ENCODE measurements at regions not wholly inside any gene's neighbourhood (a gene's known extent, or its start where the extent isn't known, plus 50 kb on each side); places are given as distances from the start of the nearest gene placed in this dataset.

DNA sequence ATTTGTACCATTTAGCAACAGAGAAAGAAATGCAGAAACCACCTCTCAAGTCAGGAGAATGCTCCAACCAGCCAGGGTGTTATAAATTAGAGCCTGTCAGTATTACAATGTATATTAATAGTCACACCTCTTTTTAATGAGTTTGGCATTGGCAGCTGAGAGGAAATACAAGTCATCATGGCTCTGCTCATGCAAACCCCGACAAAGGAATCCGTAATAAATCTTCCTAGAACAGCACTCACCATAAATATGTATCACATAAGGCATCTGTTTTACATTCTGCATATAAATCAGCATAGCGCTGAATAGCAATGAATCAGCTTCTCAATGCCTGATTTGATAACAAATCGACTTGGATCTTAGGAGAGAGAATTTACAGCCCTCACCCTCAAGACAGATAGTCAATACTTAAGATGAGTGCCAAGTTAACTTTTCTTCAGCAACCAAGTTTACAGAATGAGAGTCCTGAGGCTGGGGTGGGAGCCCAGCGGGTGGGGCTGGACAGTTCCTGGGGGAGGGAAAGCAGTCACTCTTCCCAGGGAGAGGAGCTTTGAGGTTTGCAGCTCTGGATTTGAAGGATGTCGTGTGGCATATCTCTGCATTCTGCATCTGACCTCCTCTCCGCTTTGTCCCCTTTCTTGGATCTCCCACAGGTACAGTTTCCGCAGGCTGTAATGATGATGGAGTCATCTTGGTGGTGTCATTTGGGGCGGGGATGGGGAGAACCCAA, 1034.4 kb upstream of the NR2F2 start:
- DNase-seq, result no peak

DNA sequence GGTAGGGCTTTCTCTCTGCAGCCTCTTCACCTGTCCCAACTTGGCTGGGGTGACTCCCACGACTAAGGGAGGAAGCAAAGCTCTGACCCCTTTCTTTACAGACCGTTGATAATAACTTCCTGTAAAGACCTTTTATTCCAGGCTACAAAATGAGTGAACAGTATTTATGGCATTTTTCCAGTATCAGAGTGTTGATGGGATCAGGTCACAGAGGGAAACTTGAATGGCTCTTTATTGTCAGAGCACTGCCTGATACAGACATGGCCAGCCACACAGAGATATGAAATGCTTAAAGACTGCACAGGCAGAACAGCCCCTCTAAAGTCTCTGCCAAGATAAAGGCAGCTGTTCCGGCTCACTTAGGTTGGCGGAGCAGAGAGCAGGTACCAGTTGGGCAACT, 1033.9 kb upstream of the NR2F2 start:
- no peak for DNase-seq

DNA sequence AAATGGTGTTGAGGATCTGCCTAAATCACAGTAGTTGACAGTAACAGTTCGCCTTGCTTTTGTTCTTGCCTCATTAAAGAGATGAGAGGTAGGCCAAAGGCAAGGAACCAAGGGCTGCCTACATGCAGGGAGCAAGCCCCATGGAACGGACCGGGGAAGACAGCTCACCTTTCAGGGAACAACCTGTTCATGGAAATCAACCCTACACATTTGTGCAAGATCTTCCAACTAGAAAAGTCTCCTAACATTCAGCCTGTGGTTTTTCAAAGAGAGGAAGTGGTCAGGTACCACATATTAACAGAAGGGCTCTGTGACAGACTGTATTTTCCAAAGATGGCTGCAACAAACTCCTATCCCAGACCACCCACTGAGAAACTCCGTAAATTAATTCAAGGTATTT, 1031.8 kb upstream of the NR2F2 start:
- no peak for DNase-seq

- DNase-seq, result no peak
Observed at GRCh38 chr15:95300958-95301357, 1029.5 kb upstream of the NR2F2 start.

GRCh38 chr15:95302206-95302605, 1028.3 kb upstream of the NR2F2 start:
- no peak for DNase-seq

DNA sequence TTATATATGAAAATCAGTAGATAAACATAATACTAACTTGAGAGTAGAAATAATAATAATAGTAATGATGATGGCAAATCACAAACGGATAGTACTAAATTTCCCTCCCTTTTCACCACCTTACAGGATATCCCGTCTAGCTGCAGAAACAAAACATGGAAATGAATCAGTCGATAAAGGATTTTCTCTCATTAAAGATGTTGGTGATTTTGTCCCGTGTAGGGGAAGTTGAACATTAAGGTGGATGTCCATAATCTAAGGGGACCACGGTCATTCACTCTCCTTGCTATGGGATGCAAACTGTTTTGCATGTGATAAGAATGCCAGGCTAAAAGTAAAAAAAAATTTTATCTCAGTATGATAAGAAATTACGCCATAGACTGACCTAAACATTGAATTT, 1027.7 kb upstream of the NR2F2 start:
- DNase-seq, result no peak

DNA sequence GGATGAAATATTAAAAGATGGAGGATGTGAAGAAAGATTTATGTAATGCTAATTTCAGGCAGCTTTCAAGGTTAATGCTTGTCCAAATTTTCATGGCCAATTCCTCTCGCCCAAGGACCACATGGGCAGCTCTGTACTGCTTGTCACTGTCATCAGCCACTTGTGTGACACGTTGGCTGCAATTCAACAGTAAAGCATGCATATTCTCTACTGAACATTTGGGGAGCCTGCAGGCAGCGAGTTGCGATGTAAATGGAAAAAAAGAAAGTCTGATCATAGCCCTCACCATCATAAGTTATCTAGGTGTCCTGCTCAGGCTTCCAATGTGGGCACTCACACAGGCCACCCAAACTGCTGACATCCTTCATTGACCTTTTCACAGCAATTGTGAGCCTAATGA, 1026.8 kb upstream of the NR2F2 start:
- DNase-seq, result no peak

DNA sequence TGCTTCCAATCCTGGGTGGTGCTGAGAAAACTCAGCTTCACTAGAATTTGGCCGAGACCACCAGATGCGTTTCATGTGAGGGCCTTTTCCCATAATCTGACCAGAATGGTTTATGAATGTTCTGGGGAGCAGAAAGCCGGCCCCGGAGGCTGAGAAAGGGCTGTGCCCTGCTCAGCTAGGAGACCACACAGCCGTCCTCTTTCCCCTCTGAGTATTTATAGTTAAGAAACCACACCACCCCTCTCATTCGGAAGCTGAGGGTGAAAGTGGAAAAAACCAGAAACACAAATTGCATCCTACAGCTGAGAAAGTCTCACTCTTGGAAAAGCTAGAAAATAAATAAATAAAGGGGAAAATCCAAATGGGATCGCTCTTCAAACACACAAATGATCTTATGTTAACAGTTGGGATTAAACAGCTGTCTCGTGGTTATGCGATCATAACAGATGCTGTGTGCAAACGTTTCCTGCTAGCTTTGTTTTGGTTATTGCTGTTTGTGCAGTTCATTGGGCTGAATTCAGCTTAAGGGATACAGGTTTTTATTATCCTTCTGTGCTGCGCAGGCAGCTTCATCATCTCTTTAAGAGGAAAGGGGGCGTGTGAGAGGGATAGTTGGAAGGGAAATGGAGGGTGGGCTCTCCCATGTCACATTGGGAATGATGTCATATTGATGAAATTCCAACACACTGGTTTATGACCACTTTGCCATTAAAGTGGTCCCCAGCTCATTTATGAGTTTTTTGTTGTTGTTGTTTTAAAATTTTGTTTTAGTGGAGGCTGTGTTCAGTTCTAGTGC, 1026.2 kb upstream of the NR2F2 start:
- no peak for DNase-seq

DNA sequence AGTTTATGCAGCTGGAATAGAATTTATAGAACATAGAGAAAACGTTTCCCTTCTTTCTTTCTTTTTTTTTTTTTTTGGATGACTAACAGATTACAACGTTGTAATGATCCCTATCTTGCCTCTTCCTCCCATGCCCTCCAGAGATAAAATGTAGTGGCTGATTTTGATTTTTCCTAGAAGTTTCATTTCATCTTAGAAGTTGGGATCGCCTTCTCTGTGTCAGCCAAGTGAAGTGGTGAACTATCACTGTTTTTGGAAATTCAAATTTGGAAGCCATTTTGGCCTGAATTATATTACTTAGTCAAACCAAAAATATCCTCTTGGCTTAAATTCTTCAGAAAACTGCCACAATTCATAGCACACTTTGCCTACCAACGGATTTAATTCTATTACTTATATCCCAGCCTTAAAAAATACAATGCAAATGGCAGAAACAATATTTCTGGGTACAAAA, 1025.5 kb upstream of the NR2F2 start:
- no peak for DNase-seq

DNA sequence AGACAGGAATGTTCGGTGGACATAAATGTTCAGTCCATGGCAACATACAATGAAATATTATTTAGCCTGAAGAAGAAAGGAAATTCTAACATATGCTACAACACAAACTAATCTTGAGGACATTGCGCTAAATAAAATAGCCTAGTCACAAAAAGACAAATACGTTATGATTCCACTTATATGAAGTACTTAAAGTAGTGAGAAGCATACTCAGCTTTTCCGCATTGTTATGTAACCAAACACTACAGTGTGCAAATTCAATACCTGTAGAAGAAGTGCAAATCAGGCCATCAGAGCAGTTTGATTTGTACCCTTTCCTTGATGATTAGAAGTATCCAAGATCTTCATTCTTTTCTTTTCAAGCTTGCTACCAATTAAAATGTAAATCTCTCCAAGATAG, 1023.4 kb upstream of the NR2F2 start:
- no peak for DNase-seq

- DNase-seq, result no peak
Observed at GRCh38 chr15:95319242-95319641, 1011.3 kb upstream of the NR2F2 start.

DNA sequence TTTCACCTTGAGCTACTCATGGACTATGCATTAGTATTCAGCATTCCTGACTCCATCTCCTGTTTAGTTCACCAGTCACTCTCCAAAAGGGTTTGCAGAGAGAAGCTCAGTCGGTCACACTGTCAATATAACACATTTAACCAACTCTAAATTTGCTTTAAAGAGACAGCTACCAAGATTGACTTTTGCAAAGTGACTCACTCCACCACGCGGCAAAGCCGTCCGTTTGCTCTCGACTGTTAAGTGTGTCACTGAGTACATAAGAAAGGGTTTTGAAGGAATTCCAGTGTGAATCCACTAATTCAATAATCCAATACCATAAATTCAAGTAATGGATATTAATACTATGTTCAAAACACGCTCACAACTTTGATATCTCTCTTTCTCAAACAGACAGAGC, 1006.7 kb upstream of the NR2F2 start:
- DNase-seq, result no peak

DNA sequence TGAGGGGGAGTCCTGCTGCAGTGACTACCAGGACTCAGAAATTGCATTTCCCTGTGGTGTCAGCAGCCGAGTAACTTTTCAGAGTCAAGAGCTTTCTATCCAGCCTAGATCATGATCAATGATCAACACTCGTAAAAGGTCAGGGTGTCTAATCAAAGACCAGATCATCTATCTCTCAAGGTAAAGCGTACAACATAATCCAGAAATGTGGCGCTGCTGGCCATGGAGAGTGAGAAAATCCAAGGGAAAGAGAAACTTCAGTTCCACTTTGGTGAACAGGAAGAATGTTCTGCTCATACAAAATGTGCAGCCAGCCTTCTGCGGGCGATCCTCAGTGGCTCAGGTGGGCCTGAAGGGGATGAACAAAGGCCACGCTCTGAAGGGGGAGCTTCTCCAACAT, 1005.8 kb upstream of the NR2F2 start:
- DNase-seq, result no peak

DNA sequence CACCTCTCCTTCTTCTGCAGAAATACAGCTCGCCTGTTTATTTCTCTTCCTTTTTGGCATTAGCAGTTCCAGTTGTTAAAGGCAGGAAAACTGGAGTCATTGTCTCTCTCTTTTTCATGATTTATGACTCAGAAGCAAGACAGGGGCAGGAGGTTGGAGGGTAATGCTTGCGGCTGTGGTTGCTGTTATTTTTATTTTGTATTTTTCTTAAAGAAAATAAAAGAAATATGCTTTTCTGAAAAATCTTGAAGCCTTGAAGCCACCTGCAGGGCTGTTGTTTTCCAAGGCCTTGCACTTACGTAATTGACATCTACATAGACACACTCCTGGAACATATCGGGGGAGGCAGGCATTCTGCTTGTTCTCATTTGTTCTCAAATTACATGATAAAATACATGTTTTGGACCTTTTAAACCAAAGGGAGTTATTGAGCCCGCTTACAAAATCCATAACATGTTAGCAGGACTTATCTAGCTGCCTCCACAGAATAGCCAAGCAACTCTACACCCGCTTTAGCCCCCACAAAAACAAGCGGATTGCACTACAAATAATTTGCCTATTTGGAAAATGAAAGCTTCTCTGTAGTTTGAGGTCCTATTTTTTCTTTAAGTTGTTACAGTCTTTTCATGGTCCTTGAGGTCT, 1004.6 kb upstream of the NR2F2 start:
- DNase-seq, result no peak

DNA sequence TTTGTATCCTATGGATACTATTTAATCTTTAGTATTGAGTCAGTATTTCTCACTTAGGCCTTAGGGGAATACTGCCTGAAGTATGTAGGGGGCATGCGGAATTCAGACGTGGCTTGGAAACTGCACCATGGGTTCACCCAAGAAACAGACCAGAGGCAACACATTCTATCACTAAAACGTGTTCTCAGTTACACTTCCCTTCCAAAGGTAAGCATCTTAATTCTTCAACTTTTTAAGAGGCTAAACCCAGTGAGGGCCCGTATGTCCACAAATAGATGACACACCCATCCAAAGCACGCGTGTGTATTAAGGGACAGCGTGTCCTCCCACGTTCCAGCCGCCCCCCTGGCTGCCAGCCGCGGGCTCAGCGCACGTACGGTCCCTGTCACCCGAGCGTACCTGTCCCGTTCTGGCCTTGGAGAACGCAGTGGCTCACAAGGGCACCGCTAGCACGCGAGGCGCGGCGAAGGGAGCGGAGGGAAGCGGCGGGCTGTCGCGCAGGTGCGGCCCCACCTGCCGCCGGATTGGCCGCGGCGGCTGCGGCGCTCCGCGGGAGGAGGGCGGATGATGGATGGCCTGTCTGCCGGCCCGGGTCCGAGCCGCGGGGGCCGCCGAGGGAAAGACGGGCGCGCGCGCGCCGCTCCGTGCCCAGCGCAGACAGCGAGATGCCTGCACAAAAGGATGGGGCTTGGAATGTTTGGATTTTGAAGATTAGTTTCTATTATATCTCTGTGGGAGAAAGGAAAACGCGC, 1003.9 kb upstream of the NR2F2 start:
- DNase-seq, result no peak

DNA sequence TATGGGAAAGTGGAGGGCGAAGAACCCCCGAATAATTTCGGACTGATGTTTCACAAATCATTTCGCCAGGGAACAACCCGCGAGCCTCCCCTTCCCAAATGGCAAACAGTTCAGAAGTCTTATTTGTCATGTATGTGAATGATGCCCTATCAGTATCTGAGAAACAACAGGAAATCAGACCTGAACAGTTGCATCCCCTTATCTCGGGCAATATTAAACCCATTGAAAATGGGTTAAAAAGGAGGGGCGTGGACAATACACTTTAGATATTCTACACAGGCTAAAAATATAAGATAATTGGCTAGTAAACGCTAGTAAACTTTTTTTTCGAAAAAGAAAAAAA, 1003.3 kb upstream of the NR2F2 start:
- no peak for DNase-seq

- no peak for DNase-seq
Observed at GRCh38 chr15:95327661-95328060, 1002.8 kb upstream of the NR2F2 start.

- DNase-seq, result no peak
Observed at GRCh38 chr15:95328559-95328958, 1001.9 kb upstream of the NR2F2 start.

DNA sequence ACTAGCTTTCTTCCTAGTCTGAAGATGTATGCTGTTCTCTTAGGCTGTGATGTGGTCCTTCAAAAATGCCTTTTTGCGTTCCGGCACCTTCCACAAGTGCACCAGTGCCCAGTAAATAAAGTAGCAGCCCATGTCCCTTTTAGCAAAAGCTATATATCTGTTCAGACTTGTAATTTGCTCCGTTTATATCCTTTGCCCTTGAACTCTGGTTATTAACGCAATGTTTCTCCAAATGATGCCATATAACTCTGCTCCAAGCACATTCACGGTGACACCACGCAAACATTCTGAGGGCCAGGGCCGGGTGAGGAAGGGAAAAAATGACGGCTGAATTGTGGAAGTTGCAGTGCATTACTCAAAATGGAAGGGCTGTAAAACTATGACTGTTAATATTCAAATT, 1001.1 kb upstream of the NR2F2 start:
- no peak for DNase-seq

GRCh38 chr15:95341686-95342085, 988.8 kb upstream of the NR2F2 start:
- no peak for DNase-seq

GRCh38 chr15:95345867-95346266, 984.6 kb upstream of the NR2F2 start:
- no peak for DNase-seq

GRCh38 chr15:95346721-95347475, 983.6 kb upstream of the NR2F2 start:
- no peak for DNase-seq

DNA sequence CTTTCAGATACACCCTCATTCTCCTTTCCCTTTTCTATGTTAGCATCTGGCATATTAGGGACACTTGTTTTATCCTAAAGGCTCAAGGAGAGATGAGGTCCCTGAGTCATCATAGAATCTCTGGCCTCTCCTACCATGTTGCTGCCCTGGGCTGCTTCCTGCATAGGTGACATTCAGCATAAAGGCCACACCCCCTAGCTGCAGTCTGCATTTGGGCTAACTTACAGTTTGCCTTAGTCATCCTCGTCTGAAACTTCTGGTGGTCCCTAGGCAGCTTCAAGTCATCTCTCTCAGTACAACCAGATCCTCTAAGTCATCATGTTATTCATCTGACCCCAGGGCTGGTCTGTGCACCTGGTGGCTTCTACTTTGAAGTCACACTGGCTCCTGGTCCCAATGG, 982.7 kb upstream of the NR2F2 start:
- DNase-seq, result peak in 1 of 2 experiments; percentile 15
